Activated gamma-delta T cell treated with anti-CD3 and anti-CD28 coated beads, Interleukin-2, amount 50 U/mL, for 16 hours (primary cell): ENCODE measurements at regions not wholly inside any gene's neighbourhood (a gene's known extent, or its start where the extent isn't known, plus 50 kb on each side); places are given as distances from the start of the nearest gene placed in this dataset.
"Not testable (repeated sequence)": the region's sequence is repeated elsewhere in the genome, so short reads cannot be mapped to it uniquely, and the experiment has no call there.

Experiments used
- DNase-seq: peaks from one replicate; pipeline ENCODE4 v3.0.0-alpha.2; 2020; ENCODE audit warnings: low read depth

GRCh38 chr10:32141018-32141807, 85.0 kb upstream of the KIF5B start:
- no peak for DNase-seq

DNA sequence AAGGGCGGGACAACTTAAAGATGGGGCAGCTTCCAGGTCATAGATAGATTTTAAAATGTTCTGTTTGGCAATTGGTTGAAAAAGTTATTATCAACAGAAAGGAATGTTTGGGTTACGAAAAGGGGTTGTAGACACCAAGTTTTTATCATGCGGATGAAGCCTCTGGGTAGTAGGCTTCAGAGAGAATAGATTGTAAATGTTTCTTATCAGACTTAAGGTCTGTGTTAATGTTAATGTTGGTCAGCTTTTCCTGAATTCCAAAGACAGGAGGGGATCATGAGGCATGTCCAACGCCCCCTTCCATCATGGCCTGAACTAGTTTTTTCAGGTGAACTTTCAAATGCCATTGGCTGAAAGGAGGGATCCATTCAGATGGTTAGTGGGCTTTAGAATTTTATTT, 84.2 kb upstream of the KIF5B start:
- no peak for DNase-seq

- no peak for DNase-seq
These were observed 83.2 kb upstream of the KIF5B start for GRCh38 chr10:32139223-32140073.

DNA sequence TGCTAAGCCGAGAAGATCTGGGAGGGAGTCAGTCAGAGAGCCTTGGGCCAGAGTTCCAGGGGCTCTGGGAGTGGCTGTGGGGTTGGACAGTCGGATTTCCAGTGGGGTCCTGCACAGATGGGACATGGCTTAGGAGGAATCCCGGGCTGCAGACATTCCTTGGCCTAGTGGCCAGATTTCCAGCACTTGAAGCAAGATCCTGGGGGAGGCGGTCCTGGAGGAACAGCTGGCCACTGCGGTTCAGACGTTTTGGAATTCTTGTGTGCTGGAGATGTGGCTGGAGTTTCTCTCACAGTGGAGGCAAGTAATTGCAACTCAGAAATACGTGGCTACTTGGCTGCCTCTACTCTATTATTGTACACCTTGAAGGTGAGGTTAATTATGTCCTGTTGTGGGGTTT, 80.7 kb upstream of the KIF5B start:
- not testable (repeated sequence) for DNase-seq

DNA sequence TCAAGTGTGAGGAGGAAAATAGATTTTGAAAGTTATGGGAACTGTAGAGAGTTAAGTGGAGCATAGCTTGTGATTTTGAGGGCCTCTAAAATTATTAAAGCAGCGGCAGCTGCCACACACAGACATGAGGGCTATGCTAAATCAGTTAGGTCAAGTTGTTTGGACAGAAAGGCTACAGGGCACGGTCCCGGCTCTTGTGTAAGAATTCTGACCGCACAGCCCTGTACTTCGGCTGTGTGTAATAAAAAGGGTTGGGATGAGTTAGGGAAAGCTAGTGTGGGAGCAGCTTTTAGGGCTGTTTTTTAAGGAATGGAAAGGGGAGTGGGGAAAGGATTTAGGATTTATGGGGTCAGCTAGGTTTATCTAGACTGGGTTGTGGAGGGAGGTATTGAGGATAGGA, 79.6 kb upstream of the KIF5B start:
- not testable (repeated sequence) for DNase-seq

DNA sequence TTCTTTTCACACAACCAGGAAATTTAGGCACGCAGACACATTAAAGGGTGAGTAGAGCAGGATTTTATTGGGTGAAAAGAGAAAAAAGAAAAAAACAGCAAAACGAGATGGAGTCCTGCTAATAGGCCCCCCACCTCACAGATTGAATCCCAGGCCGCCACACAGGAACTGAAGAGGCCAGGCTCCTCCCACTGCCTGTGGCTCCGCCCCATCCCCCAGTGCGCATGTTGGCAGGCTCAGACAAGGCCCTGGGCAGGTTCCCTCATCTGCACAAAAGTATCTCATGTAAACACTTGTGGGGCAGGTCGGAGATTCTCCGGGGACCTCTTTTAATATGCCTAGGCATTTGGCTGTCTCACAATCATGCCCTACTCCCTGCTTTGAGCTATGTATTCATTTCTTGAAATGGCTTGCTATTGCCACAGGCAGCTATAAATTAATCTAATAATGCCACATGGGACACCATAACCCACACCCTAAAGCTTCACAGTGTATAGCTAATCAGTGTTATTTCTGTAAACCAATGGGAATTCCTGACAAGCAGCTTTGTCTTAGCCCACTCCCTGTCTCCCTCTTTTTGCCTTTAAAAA, 76.2 kb upstream of the KIF5B start:
- no peak for DNase-seq

DNA sequence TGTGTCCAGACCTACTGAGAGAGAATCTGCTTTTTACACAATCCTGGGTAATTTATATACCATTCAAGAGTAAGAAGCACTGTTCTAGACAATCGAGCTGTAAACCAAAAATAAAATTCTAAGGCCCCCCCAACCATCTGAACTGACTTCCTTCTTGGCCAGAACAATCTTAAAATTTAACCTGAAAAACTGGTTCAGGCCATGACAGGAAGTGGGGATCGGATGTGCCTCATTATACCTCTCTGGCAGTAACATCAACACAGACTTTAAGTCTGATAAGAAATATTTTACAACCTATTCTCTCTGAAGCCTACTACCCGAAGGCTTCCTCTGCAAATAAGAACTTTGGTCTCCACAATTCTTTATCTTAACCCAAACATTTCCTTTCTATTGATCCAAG, 75.2 kb upstream of the KIF5B start:
- DNase-seq = no peak

GRCh38 chr10:32130788-32131187, 74.6 kb upstream of the KIF5B start:
- DNase-seq = no peak

DNA sequence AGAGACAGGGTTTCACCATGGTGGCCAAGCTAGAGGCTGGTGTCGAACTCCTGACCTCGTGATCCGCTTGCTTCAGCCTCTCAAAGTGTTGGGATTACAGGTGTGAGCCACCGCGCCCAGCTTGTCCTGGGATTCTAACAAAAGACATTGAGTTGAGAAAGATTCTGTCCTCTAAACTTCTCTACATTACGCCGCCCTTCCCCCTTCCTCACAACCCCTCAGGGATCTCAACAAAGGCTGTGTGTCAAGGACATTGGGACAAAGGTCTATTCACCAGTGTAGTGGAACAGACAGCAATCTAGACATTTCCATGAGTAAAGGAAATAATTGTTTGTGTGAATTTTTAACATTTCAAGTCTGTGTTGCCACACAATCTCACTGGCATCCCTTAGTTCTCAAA, 68.8 kb upstream of the KIF5B start:
- DNase-seq = no peak

DNA sequence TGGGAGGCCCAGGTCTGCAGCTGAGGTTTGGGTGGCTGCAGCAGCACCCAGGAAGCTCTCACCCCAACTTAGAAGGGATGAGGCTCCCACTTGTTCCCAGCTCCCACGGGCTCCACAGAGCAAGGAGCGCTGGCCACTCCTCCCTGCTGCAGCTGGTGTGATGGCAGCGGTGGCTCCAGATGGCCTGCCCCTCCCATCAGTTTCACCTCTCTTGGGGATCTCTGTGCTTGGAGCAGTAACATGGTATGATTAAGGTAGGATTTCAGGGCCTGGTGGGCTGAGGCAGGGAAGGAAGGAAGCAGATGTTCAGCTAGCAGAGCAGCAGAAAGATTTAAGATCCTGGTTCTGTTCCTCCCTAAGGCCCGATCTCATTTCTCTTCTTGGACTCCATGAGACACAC, 66.8 kb upstream of the KIF5B start:
- DNase-seq = no peak

GRCh38 chr10:32121648-32122047, 65.4 kb upstream of the KIF5B start:
- DNase-seq = no peak

DNA sequence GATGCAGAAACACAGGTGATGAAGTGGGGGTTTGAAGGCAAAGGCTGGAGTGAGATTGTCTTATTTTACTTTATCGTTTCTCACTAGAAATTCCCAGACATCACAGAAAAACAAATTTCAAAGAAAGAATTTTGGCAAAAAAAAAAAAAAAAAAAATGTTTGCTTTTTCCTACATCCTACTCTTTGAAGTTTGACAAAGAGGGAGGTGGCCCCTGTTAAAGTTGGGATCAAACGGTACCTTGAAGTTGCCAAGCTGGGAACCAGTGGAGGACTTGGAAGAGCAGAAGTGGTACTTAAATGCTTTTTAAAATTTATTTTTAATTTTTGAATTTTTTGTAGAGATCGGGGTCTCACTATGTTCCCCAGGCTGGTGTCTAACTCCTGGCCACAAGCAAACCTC, 63.9 kb upstream of the KIF5B start:
- DNase-seq = no peak

DNA sequence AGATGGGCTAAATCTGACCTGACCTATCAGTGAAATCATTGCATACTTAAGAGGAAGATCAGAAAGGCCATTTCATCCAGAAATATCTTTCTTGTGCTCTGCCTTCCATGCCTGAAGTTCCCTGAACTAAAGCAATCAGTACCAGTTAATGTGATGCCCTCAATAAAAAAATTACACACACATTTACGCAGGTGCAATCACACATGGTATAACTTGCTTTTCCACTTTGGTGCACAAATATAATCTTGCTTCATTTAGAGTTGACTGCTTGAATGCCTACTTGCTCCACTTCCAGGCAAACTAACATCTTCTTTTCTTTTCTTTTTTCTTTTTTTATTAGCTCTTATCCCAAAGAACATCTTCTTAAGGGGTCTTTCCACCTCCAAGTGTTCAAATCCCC, 58.3 kb upstream of the KIF5B start:
- DNase-seq = no peak

GRCh38 chr10:32112055-32112454, 55.8 kb upstream of the KIF5B start:
- no peak for DNase-seq

DNA sequence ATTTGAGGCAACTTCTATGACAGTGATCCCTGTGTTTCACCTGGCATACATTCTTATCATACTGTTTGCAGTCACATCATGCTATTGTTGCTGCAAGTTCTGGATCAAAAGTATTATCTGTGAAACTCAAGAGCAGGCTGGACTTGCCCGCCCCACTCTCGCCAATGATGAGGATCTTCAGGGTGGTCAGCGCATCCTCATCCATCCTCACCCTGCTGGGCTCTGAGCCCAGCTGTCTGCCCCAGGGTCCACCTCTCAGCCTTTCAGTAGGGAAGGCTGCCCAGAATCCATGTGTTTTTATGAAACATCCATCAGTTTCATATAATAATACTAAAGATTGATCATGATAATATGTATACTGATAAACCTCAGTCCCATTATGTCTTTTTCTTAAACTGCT, 55.4 kb upstream of the KIF5B start:
- no peak for DNase-seq

GRCh38 chr10:32110790-32111189, 54.6 kb upstream of the KIF5B start:
- no peak for DNase-seq

GRCh38 chr10:32109603-32110002, 53.4 kb upstream of the KIF5B start:
- no peak for DNase-seq
